Suppressor macrophage (primary cell): ENCODE measurements at regions not wholly inside any gene's neighbourhood (a gene's known extent, or its start where the extent isn't known, plus 50 kb on each side); places are given as distances from the start of the nearest gene placed in this dataset.
A peak's percentile ranks its signal among the peaks of the same experiment; 100 is the strongest.

Source experiments
- DNase-seq, 4 experiments: peaks; one replicate each; pipeline ENCODE4 v3.0.0-alpha.2; 2020 to 2022

GRCh38 chr11:122170815-122171475 is 54.9 kb upstream of the BLID start:
- DNase-seq: peak; percentile 64 to 83 (median 78)

DNA sequence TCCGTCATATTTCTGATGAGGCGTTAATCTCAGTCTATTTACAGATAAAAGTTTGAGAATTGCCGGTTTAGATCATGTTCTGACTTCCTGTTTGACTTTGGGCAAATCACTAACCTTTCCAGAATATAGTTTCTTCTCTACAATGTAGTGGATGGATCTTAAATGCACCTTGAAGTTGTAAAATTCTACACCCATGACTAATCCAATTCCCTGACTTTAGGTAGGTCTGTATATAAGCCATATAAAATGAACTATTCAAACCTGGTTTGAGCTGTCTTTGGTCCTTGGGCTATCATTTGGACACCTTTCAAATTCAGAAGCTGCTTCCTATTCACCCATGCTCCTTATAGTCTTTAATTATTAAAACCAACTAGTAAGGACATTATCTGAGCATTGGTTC is 52.2 kb upstream of the BLID start:
- DNase-seq: no peak

DNA sequence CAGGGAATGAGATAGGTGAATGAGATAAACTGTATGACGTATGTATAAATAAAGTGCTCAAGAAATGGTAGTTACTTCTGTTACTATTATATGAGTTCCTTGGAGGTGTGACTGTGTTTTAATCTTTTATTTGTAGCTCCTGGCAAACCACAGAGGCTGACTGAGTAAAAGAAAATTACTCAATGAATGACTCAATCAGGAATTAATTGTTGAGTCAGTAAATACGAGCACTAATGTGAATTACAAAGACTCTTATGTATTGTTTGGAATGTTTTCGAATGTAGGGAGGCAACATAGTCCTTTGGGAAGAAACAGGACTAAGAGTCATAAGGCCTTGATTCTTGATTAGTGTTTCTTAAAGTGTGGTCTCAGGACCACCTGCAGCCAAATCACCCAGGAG is 51.1 kb upstream of the BLID start:
- peak in 1 of 4 experiments; percentile 21 for DNase-seq

DNA sequence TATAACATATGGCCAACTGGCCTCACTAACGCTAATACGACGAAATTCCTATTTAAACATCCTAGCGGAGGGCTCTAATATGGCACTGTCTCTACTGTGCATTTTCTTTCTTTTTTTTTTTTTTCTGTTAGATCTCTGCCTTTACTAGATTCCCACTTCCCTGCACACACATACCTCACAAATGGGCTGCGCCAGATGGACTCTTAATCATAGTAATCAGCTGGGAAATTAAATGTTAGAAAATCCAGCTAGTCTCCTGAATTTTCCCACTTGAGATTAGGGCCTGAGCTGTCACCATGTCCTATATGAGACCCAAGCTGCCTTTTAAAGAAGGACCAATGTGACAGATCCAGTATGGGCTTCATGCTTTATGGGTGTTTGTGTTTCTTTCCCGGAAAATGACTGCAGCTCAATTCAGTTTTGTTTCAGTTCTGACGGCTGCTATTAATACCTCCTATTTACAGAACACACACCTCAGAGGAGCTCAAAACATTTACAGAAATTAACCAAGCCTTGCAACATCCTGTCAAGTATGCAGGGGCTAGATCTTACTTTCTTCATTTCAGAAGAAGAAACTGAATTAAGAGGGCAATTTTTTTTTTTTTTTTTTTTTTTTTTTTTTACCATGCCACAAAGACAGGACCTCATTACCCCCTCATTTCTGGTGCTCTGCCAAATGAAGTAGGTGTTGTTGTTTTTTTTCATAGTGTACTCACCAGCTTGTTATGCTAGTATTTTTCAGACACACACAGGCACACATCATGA is 49.8 kb upstream of the BLID start:
- no peak for DNase-seq
